Fibroblast of lung (primary cell): ENCODE measurements at regions not wholly inside any gene's neighbourhood (a gene's known extent, or its start where the extent isn't known, plus 50 kb on each side); places are given as distances from the start of the nearest gene placed in this dataset.

Source experiments
- DNase-seq, 2 donors: peaks; one replicate each; pipeline versions ENCODE4 v3.0.0 to v3.0.0-alpha.2; 2010; ENCODE audit warnings: low read depth in 2 of 2
- H2AFZ ChIP-seq: 2 replicates; pipeline ENCODE4 v1.5.1; 2012; ENCODE audit warnings: low read length, control low read depth, inconsistent platforms
- H3K27ac ChIP-seq: 2 replicates; pipeline ENCODE4 v1.5.1; 2011; ENCODE audit warnings: low read length, control low read depth; ENCODE audit not compliant: insufficient read depth
- H3K27me3 ChIP-seq: 2 replicates; pipeline ENCODE4 v1.5.1; 2011; ENCODE audit warnings: mild to moderate bottlenecking, low read length; ENCODE audit not compliant: control insufficient read depth, insufficient read depth
- H3K36me3 ChIP-seq: 2 replicates; pipeline ENCODE4 v1.5.1; 2011; ENCODE audit warnings: low read length; ENCODE audit not compliant: control insufficient read depth, insufficient read depth
- H3K4me1 ChIP-seq: 2 replicates; pipeline ENCODE4 v1.5.1; 2011; ENCODE audit warnings: low read length; ENCODE audit not compliant: control insufficient read depth, insufficient read depth; ENCODE audit errors: extremely low read depth
- H3K4me2 ChIP-seq: 2 replicates; pipeline ENCODE4 v1.5.1; 2011; ENCODE audit warnings: low read length, control low read depth; ENCODE audit not compliant: insufficient read depth; ENCODE audit errors: extremely low read depth
- H3K4me3 ChIP-seq, 4 experiments: fragments of 200-600 bp in 1 of 4; sonication (generic) in 1 of 4; replicated peaks in 1 of 4; 2 replicates each; pipeline ENCODE4 v1.5.1; 2011 to 2016; ENCODE audit warnings: low read length in 4 of 4, low read depth in 3 of 4, mild to moderate bottlenecking in 3 of 4, control low read depth in 2 of 4, inconsistent platforms in 1 of 4, mixed read lengths in 1 of 4; ENCODE audit not compliant: insufficient read depth in 1 of 4; ENCODE audit errors: control extremely low read depth in 1 of 4
- H3K79me2 ChIP-seq: 2 replicates; pipeline ENCODE4 v1.5.1; 2012; ENCODE audit warnings: mild to moderate bottlenecking, low read length, inconsistent platforms; ENCODE audit not compliant: control insufficient read depth, insufficient read depth
- H3K9ac ChIP-seq: 2 replicates; pipeline ENCODE4 v1.5.1; 2011; ENCODE audit warnings: mild to moderate bottlenecking, low read length, control low read depth; ENCODE audit not compliant: insufficient read depth
- H3K9me3 ChIP-seq: 2 replicates; pipeline ENCODE4 v1.5.1; 2012; ENCODE audit warnings: low read depth, low read length; ENCODE audit not compliant: control insufficient read depth, insufficient read depth
- H4K20me1 ChIP-seq: 2 replicates; pipeline ENCODE4 v1.5.1; 2011; ENCODE audit warnings: low read length; ENCODE audit not compliant: control insufficient read depth, insufficient read depth; ENCODE audit errors: extremely low read depth
- EZH2 ChIP-seq: IDR thresholded peaks from 2 replicates; pipeline ENCODE4 v1.5.1; 2012; ENCODE audit warnings: low read length, control low read depth, mild to moderate bottlenecking; ENCODE audit errors: missing control alignments
- TF ChIP-seq, protein P1 (sequence below), 2 donors: IDR thresholded peaks in 1 of 2; conservative IDR thresholded peaks in 1 of 2; 1 replicate in 1 of 2; 2 replicates in 1 of 2; pipeline ENCODE4 v1.5.1; 2011 to 2012; ENCODE audit warnings: low read length in 2 of 2, control low read depth in 1 of 2, inconsistent platforms in 1 of 2, low read depth in 1 of 2, mild to moderate bottlenecking in 1 of 2

DNA sequence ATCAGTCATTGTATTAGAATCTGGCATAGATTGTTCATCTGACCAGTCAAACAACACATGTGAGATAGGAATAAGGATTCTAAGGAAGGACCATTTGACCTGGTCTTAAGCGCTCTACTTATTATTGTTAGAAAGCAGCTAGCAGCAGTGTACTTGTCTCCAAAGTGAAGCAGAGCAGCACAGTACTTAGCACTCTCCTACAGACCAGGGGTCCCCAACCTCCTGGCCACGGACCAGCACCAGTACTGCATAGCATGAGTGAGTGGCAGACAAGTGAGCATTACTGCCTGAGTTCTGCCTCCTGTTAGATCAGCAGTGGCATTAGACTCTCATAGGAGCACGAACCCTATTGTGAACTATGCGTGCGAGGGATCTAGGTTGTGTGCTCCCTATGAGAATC, 135.9 kb upstream of the SPRY1 start:
- Histone ChIP-seq H3K4me3 (no peak overlapping the region), H2AFZ (no peak overlapping the region), H4K20me1 (no peaks in the 10 kb centered on the region)

DNA sequence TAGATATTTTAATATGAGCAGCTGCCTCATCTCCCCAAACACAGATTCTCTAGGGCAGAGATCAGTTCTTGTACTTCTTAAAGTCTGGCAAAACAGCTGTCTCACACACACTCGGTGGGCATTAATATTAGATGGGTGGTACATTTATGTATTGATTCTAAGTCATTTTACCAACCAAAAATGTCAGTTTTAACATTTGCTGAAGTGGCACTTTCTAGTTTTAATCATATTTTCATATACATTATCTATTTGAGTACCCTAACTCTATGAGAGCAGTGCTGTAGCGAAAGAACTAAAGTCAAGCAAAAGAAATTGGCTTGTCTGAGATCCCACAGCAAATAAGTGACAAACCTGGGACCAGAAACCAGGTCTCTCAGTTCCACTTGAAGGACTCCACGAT, 134.5 kb upstream of the SPRY1 start:
- H3K36me3 ChIP-seq: no peaks in the 10 kb centered on the region
- TF ChIP-seq, protein P1, sequence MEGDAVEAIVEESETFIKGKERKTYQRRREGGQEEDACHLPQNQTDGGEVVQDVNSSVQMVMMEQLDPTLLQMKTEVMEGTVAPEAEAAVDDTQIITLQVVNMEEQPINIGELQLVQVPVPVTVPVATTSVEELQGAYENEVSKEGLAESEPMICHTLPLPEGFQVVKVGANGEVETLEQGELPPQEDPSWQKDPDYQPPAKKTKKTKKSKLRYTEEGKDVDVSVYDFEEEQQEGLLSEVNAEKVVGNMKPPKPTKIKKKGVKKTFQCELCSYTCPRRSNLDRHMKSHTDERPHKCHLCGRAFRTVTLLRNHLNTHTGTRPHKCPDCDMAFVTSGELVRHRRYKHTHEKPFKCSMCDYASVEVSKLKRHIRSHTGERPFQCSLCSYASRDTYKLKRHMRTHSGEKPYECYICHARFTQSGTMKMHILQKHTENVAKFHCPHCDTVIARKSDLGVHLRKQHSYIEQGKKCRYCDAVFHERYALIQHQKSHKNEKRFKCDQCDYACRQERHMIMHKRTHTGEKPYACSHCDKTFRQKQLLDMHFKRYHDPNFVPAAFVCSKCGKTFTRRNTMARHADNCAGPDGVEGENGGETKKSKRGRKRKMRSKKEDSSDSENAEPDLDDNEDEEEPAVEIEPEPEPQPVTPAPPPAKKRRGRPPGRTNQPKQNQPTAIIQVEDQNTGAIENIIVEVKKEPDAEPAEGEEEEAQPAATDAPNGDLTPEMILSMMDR (conservative IDR thresholded peaks at IDR 0.05 in 1 of 2, IDR thresholded peaks at IDR 0.05 in 1 of 2; ENCODE audit: low read depth in 1 of 2, low read length in 2 of 2): no peak
- TF ChIP-seq EZH2: no peak
- H3K27me3 ChIP-seq: no peaks in the 10 kb centered on the region
- no peaks in the 10 kb centered on the region for H3K9me3 ChIP-seq
- H4K20me1 ChIP-seq: no peaks in the 10 kb centered on the region
- no peak overlapping the region for H3K4me3 ChIP-seq
- no peak for DNase-seq
- no peak overlapping the region for H3K9ac ChIP-seq
- no peak overlapping the region for H3K27ac ChIP-seq
- H2AFZ ChIP-seq: no peak overlapping the region
- H3K4me1 ChIP-seq: no peaks in the 10 kb centered on the region
- no peaks in the 10 kb centered on the region for H3K79me2 ChIP-seq
- no peak overlapping the region for H3K4me2 ChIP-seq

More for the DNA sequence above, 135.9 kb upstream of the SPRY1 start:
- Histone ChIP-seq H3K36me3 (no peaks in the 10 kb centered on the region), H3K79me2 (no peaks in the 10 kb centered on the region), H3K4me1 (no peaks in the 10 kb centered on the region), H3K9me3 (no peaks in the 10 kb centered on the region), H3K27ac (no peak overlapping the region), H3K27me3 (no peaks in the 10 kb centered on the region), H3K9ac (no peak overlapping the region), H3K4me2 (no peak overlapping the region)
- peak in 1 of 2 donors; percentile 0 for DNase-seq
- TF ChIP-seq, protein P1 (conservative IDR thresholded peaks at IDR 0.05 in 1 of 2, IDR thresholded peaks at IDR 0.05 in 1 of 2; ENCODE audit: low read depth in 1 of 2, low read length in 2 of 2): no peak
- TF ChIP-seq EZH2: no peak

DNA sequence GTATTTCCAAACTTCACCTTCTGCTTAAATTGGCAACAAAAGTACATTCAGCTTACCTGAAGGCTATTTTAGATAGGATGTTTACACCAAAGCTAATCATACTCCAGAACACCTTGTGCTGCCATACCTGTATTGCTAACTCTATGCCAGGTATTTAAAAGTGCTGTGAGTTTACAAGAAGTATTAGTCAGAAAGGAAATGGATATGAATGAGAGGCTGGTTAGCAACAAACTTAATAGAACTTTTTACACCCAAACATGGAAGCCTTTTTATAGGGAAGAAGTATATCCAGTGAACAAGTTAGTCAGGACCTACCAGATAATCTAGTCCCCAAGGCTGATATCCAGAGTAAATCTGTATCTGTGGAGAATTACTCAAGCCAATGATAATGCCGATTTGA, 131.2 kb upstream of the SPRY1 start:
- no peak for DNase-seq
- no peak for TF ChIP-seq EZH2
- Histone ChIP-seq H3K9me3 (no peaks in the 10 kb centered on the region), H3K9ac (no peak overlapping the region), H3K4me3 (no peak overlapping the region), H3K27ac (no peak overlapping the region), H3K36me3 (no peaks in the 10 kb centered on the region), H3K4me2 (no peak overlapping the region), H3K4me1 (no peaks in the 10 kb centered on the region), H2AFZ (no peak overlapping the region), H3K79me2 (no peaks in the 10 kb centered on the region), H4K20me1 (no peaks in the 10 kb centered on the region), H3K27me3 (no peaks in the 10 kb centered on the region)
